Endothelial cell of umbilical vein (primary cell): ENCODE measurements at regions not wholly inside any gene's neighbourhood (a gene's known extent, or its start where the extent isn't known, plus 50 kb on each side); places are given as distances from the start of the nearest gene placed in this dataset.

Source experiments
- BruUV-seq: library from RNA; stranded (reverse); fragments of 400-500 nt; replicated peaks from 2 replicates; lab custom pipeline; 2021; lab: Mats Ljungman, UMichigan
- CTCF ChIA-PET: fragments of 300-600, 350-600 bp; sonication (Branson Sonifier 250); formaldehyde crosslinking; loops from one replicate; lab custom pipeline; 2021; ENCODE audit warnings: antibody characterized with exemption, inconsistent platforms; lab: Charles Lee
- POLR2A ChIA-PET: fragments of 300-600, 350-600 bp; sonication (Branson Sonifier 250); formaldehyde crosslinking; loops from one replicate; lab custom pipeline; 2021; ENCODE audit warnings: antibody characterized with exemption, inconsistent platforms; lab: Charles Lee
- DNase-seq: peaks from one replicate; pipeline ENCODE4 v3.0.0-alpha.2; 2011; ENCODE audit warnings: low read depth, low spot score
- FAIRE-seq: peaks from 2 replicates; lab custom pipeline; 2011; peaks lifted over from hg19 to GRCh38; lab: Jason Lieb, UNC
- H2AFZ ChIP-seq: 2 replicates; pipeline ENCODE4 v1.6.0; 2012; ENCODE audit warnings: low read depth, low read length, control low read depth, inconsistent platforms
- H3K27ac ChIP-seq: 2 replicates; pipeline ENCODE4 v1.5.1; 2011; ENCODE audit warnings: low read depth, mild to moderate bottlenecking, control low read depth, low read length, moderate library complexity; ENCODE audit not compliant: insufficient read depth
- H3K27me3 ChIP-seq, 2 experiments: 2 replicates each; pipeline versions ENCODE4 v1.6.0 to v1.6.1; 2011; ENCODE audit warnings: low read length in 2 of 2, mixed read lengths in 1 of 2; ENCODE audit not compliant: control insufficient read depth in 2 of 2, insufficient read depth in 2 of 2
- H3K36me3 ChIP-seq, 2 experiments: 2 replicates in 1 of 2; 3 replicates in 1 of 2; pipeline ENCODE4 v1.5.1; 2011; ENCODE audit warnings: low read length in 2 of 2, mild to moderate bottlenecking in 1 of 2, moderate library complexity in 1 of 2; ENCODE audit not compliant: control insufficient read depth in 2 of 2, insufficient read depth in 2 of 2; ENCODE audit errors: extremely low read depth in 1 of 2
- H3K4me1 ChIP-seq: 3 replicates; pipeline ENCODE4 v1.5.1; 2011; ENCODE audit warnings: mild to moderate bottlenecking, low read length; ENCODE audit not compliant: control insufficient read depth, insufficient read depth; ENCODE audit errors: extremely low read depth
- H3K4me2 ChIP-seq: 2 replicates; pipeline ENCODE4 v1.6.1; 2011; ENCODE audit warnings: low read length, control low read depth, mixed read lengths; ENCODE audit not compliant: insufficient read depth
- H3K4me3 ChIP-seq, 3 experiments: fragments of 200-600 bp in 1 of 3; sonication (generic), shearing (Covaris generic) in 1 of 3; replicated peaks in 1 of 3; 2 replicates each; pipeline ENCODE4 v1.5.1; 2011 to 2016; ENCODE audit warnings: control low read depth in 3 of 3, low read length in 3 of 3, mild to moderate bottlenecking in 2 of 3, inconsistent platforms in 1 of 3, low read depth in 1 of 3, moderate library complexity in 1 of 3; ENCODE audit not compliant: insufficient read depth in 1 of 3
- H3K79me2 ChIP-seq: 2 replicates; pipeline ENCODE4 v1.6.0; 2012; ENCODE audit warnings: low read length, inconsistent platforms; ENCODE audit not compliant: control insufficient read depth, insufficient read depth
- H3K9ac ChIP-seq: replicated peaks from 2 replicates; pipeline ENCODE3; 2011; ENCODE audit warnings: low read length, control low read depth; ENCODE audit not compliant: insufficient read depth; ENCODE audit errors: extremely low read depth
- H3K9me1 ChIP-seq: replicated peaks from 3 replicates; pipeline ENCODE4 v1.6.0; 2011; ENCODE audit warnings: mild to moderate bottlenecking, low read length; ENCODE audit not compliant: control insufficient read depth, insufficient read depth; ENCODE audit errors: extremely low read depth
- H3K9me3 ChIP-seq: replicated peaks from 2 replicates; pipeline ENCODE4 v1.5.1; 2012; ENCODE audit warnings: low read length, inconsistent platforms; ENCODE audit not compliant: control insufficient read depth, insufficient read depth
- H4K20me1 ChIP-seq: replicated peaks from 2 replicates; pipeline ENCODE3; 2011; ENCODE audit warnings: mild to moderate bottlenecking, low read length; ENCODE audit not compliant: control insufficient read depth, insufficient read depth; ENCODE audit errors: extremely low read depth
- CTCF ChIP-seq, 2 donors: IDR thresholded peaks; 1 replicate in 1 of 2; 2 replicates in 1 of 2; pipeline ENCODE4 v1.5.1; 2011; ENCODE audit warnings: low read length in 2 of 2, mild to moderate bottlenecking in 2 of 2, moderate library complexity in 2 of 2, control low read depth in 1 of 2, inconsistent platforms in 1 of 2, low read depth in 1 of 2; ENCODE audit not compliant: insufficient read depth in 1 of 2; ENCODE audit errors: extremely low read depth in 1 of 2
- EZH2 ChIP-seq: IDR thresholded peaks from 2 replicates; pipeline ENCODE4 v1.6.1; 2012; ENCODE audit warnings: borderline replicate concordance, low read depth, mild to moderate bottlenecking, moderate library complexity, low read length, inconsistent platforms; ENCODE audit not compliant: severe bottlenecking
- FOS ChIP-seq: IDR thresholded peaks from 2 replicates; pipeline ENCODE4 v1.6.1; 2011; ENCODE audit warnings: mild to moderate bottlenecking, low read length, moderate library complexity, borderline replicate concordance; ENCODE audit not compliant: insufficient read depth
- GATA2 ChIP-seq: IDR thresholded peaks from 2 replicates; pipeline ENCODE4 v1.7.0; 2011; ENCODE audit warnings: low read depth, mild to moderate bottlenecking, moderate library complexity, mixed read lengths, low read length; ENCODE audit not compliant: insufficient read length, insufficient read depth
- JUN ChIP-seq: IDR thresholded peaks from 2 replicates; pipeline ENCODE4 v1.6.1; 2011; ENCODE audit warnings: borderline replicate concordance, low read depth; ENCODE audit not compliant: insufficient read length, insufficient read depth
- MYC ChIP-seq: IDR thresholded peaks from one replicate; pipeline ENCODE4 v1.6.1; 2011; ENCODE audit warnings: mild to moderate bottlenecking, low read depth, low read length
- POLR2A ChIP-seq: IDR thresholded peaks from 2 replicates; pipeline ENCODE4 v1.6.1; 2012; ENCODE audit warnings: low read depth, mild to moderate bottlenecking, control low read depth, low read length
- POLR2AphosphoS5 ChIP-seq: IDR thresholded peaks from 2 replicates; pipeline ENCODE4 v1.6.1; 2012; ENCODE audit warnings: low read depth, mild to moderate bottlenecking, control low read depth, low read length, moderate library complexity; ENCODE audit not compliant: insufficient read depth
- dilution Hi-C: fragments of 300-500 bp; cut with MboI; formaldehyde crosslinking; loops from one replicate; pipeline ENCODE4 v1.15.0; 2019; ENCODE audit warnings: low sequenced_read_pairs; ENCODE audit not compliant: extremely low pct_ligation_motif_present
- intact Hi-C: fragments of 100-400 bp; cut with micrococcal nuclease; formaldehyde crosslinking; loops from one replicate; pipeline ENCODE4 v1.10.0; 2022
- TF ChIP-seq, protein P1 (sequence below): IDR thresholded peaks from 2 replicates; pipeline ENCODE4 v1.6.1; 2011; ENCODE audit not compliant: insufficient read depth, insufficient read length

DNA sequence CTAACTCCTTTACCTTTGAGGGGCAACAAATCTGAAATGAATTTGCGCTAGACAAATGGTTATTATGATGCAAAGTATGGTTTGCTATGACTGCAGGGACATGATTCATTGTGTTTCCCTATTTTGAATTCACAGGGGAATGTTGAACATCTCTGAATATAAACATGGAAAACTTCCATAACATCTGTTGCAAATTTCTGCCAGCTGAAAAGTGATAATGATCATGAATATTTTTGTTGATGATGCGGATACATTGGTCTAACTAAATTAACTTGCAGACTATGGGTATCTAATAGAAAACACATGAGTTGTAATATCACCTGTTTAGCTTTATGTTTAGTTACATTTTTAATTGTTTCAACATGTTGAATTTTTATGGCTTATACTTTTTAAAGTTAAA lies 1325.5 kb downstream of the REEP3 start:
- Histone ChIP-seq H3K9me3 (no peaks in the 10 kb centered on the region), H3K27ac (no peak overlapping the region), H3K9ac (no peak overlapping the region), H3K4me3 (no peak overlapping the region), H3K9me1 (no peaks in the 10 kb centered on the region), H3K36me3 (no peaks in the 10 kb centered on the region), H3K27me3 (no peaks in the 10 kb centered on the region), H3K79me2 (no peaks in the 10 kb centered on the region), H3K4me2 (no peak overlapping the region), H4K20me1 (no peaks in the 10 kb centered on the region), H2AFZ (no peak overlapping the region), H3K4me1 (no peaks in the 10 kb centered on the region)
- CTCF ChIA-PET = interaction anchor here (0.9 to 1.4 kb wide), 2 partner anchors 18 to 37 kb away, joined by 3 to 4 read pairs; no protein-coding TSS in a partner anchor
- dilution Hi-C loops (no loop called here), intact Hi-C loops (no loop called here)
- no TSS peak for BruUV-seq
- DNase-seq (no peak), FAIRE-seq (no peak)
- POLR2A ChIA-PET = no interaction called here
- TF ChIP-seq, protein P1, sequence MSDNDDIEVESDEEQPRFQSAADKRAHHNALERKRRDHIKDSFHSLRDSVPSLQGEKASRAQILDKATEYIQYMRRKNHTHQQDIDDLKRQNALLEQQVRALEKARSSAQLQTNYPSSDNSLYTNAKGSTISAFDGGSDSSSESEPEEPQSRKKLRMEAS = no peak
- TF ChIP-seq EZH2 = no peak
- TF ChIP-seq FOS = no peak
- TF ChIP-seq POLR2AphosphoS5 = no peak
- no peak for TF ChIP-seq MYC
- no peak for TF ChIP-seq CTCF (IDR thresholded peaks at IDR 0.05; ENCODE audit: extremely low read depth in 1 of 2, insufficient read depth in 1 of 2, low read depth in 1 of 2, low read length in 2 of 2)
- TF ChIP-seq JUN = no peak
- no peak for TF ChIP-seq GATA2
- TF ChIP-seq POLR2A = no peak
